ENCODE measurements at regions not wholly inside any gene's neighbourhood (a gene's known extent, or its start where the extent isn't known, plus 50 kb on each side); places are given as distances from the start of the nearest gene placed in this dataset.

DNA sequence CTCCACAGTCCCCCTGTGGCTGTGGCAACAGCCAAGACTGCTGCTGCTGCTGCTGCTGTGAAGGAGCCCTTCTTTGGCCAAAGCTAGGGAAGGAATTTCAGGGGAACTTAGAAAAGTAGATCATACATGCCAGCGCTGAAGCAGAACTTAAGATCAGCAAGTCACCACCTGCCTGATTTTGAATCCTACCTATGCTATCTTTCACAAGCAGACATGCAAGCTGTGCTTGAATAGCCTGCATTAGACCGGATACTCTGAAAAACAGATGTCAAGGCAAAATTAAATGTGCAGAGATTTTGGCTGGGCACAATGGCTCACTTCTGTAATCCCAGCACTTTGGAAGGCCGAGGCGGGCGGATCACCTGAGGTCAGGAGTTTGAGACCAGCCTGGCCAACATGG lies 99.3 kb upstream of the ZNF366 start:
- Histone ChIP-seq H3K36me3 (ENCODE audit: control insufficient read depth, low read length) (no peaks in the 10 kb centered on the region), H3K4me1 (ENCODE audit: control insufficient read depth, low read length) (no peaks in the 10 kb centered on the region), H3K9me3 (ENCODE audit: control insufficient read depth, insufficient read depth, low read length) (no peaks in the 10 kb centered on the region), H3K4me3 (ENCODE audit: low read length) (no peak overlapping the region), H3K27me3 (ENCODE audit: control insufficient read depth, low read length) (0 out of 2 replicates have a peak, but pooled peaks cover 2% of the 10 kb centered on the region), H3K27ac (ENCODE audit: low read depth, low read length) (no peak overlapping the region), H3F3A (ENCODE audit: control insufficient read depth, insufficient read depth) (no peaks in the 10 kb centered on the region), H3K9me2 (replicated peaks; ENCODE audit: control insufficient read depth, low read length) (no peaks in the 10 kb centered on the region), H4K20me1 (ENCODE audit: control insufficient read depth, insufficient read depth, low read depth, low read length) (no peaks in the 10 kb centered on the region), H3K79me2 (ENCODE audit: control insufficient read depth, low read length) (no peaks in the 10 kb centered on the region), H3K4me2 (ENCODE audit: low read length) (no peak overlapping the region)
- TF ChIP-seq, protein P1, sequence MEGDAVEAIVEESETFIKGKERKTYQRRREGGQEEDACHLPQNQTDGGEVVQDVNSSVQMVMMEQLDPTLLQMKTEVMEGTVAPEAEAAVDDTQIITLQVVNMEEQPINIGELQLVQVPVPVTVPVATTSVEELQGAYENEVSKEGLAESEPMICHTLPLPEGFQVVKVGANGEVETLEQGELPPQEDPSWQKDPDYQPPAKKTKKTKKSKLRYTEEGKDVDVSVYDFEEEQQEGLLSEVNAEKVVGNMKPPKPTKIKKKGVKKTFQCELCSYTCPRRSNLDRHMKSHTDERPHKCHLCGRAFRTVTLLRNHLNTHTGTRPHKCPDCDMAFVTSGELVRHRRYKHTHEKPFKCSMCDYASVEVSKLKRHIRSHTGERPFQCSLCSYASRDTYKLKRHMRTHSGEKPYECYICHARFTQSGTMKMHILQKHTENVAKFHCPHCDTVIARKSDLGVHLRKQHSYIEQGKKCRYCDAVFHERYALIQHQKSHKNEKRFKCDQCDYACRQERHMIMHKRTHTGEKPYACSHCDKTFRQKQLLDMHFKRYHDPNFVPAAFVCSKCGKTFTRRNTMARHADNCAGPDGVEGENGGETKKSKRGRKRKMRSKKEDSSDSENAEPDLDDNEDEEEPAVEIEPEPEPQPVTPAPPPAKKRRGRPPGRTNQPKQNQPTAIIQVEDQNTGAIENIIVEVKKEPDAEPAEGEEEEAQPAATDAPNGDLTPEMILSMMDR (IDR thresholded peaks at IDR 0.05; ENCODE audit: low read depth, low read length, poor library complexity, severe bottlenecking): no peak
- no peak for TF ChIP-seq EZH2phosphoT487 (IDR thresholded peaks at IDR 0.05; ENCODE audit: borderline replicate concordance, low read length)

DNA sequence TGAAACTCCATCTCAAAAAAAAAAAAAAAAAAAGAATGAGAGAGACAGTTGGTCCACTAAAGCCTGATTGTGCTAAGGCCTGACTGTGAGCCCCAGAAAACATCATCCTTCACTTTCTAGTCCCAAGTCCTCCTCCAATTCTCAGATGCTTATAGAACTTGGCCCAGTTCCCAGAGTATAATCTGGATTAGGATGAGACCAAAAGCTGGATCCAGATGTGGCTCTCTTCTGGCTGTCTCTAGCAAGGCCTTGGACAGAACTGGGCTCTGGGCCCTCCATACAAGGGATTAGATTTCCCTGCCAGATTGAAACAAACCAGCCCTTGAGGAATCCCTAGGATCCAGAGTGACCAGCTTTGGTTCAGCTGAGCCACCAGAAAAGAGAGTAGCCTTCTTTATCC lies 98.4 kb upstream of the ZNF366 start:
- H3K27ac ChIP-seq (ENCODE audit: low read depth, low read length): no peak overlapping the region
- H3K27me3 ChIP-seq (ENCODE audit: control insufficient read depth, low read length): 0 out of 2 replicates have a peak, but pooled peaks cover 2% of the 10 kb centered on the region
- no peaks in the 10 kb centered on the region for H3K36me3 ChIP-seq (ENCODE audit: control insufficient read depth, low read length)
- H3K79me2 ChIP-seq (ENCODE audit: control insufficient read depth, low read length): no peaks in the 10 kb centered on the region
- H4K20me1 ChIP-seq (ENCODE audit: control insufficient read depth, insufficient read depth, low read depth, low read length): no peaks in the 10 kb centered on the region
- H3K9me3 ChIP-seq (ENCODE audit: control insufficient read depth, insufficient read depth, low read length): no peaks in the 10 kb centered on the region
- no peaks in the 10 kb centered on the region for H3F3A ChIP-seq (ENCODE audit: control insufficient read depth, insufficient read depth)
- H3K4me2 ChIP-seq (ENCODE audit: low read length): no peak overlapping the region
- no peak overlapping the region for H3K4me3 ChIP-seq (ENCODE audit: low read length)
- no peaks in the 10 kb centered on the region for H3K4me1 ChIP-seq (ENCODE audit: control insufficient read depth, low read length)
- H3K9me2 ChIP-seq (replicated peaks; ENCODE audit: control insufficient read depth, low read length): no peaks in the 10 kb centered on the region
- TF ChIP-seq, protein P1 (IDR thresholded peaks at IDR 0.05; ENCODE audit: low read depth, low read length, poor library complexity, severe bottlenecking): no peak
- TF ChIP-seq EZH2phosphoT487 (IDR thresholded peaks at IDR 0.05; ENCODE audit: borderline replicate concordance, low read length): no peak

DNA sequence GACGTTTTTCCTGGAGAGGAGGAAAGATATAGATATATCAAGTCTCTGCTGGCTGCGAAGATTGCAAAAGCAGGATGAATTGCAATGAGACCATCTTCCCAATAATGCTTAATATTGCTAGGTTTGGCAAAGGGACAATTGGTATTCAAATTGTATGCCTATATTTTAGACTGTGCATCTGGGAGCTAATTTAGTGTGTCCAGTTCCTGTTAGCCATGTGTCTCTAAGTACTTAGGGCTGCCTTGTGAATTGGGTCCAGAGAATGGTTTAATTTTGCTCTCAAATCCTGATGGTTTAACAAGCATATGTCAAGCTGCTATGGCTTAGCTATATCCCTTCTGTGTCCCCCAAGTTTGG lies 97.6 kb upstream of the ZNF366 start:
- Histone ChIP-seq H3K9me3 (ENCODE audit: control insufficient read depth, insufficient read depth, low read length) (no peaks in the 10 kb centered on the region; the same call in 1 of the 2 replicates), H3K4me3 (ENCODE audit: low read length) (no peak overlapping the region), H3K36me3 (ENCODE audit: control insufficient read depth, low read length) (no peaks in the 10 kb centered on the region), H3K27ac (ENCODE audit: low read depth, low read length) (no peak overlapping the region), H3K4me1 (ENCODE audit: control insufficient read depth, low read length) (no peaks in the 10 kb centered on the region), H3K4me2 (ENCODE audit: low read length) (no peak overlapping the region), H3K9me2 (replicated peaks; ENCODE audit: control insufficient read depth, low read length) (no peaks in the 10 kb centered on the region), H4K20me1 (ENCODE audit: control insufficient read depth, insufficient read depth, low read depth, low read length) (no peaks in the 10 kb centered on the region), H3F3A (ENCODE audit: control insufficient read depth, insufficient read depth) (no peaks in the 10 kb centered on the region), H3K79me2 (ENCODE audit: control insufficient read depth, low read length) (no peaks in the 10 kb centered on the region), H3K27me3 (ENCODE audit: control insufficient read depth, low read length) (0 out of 2 replicates have a peak, but pooled peaks cover 2% of the 10 kb centered on the region)
- TF ChIP-seq, protein P1 (IDR thresholded peaks at IDR 0.05; ENCODE audit: low read depth, low read length, poor library complexity, severe bottlenecking): no peak
- no peak for TF ChIP-seq EZH2phosphoT487 (IDR thresholded peaks at IDR 0.05; ENCODE audit: borderline replicate concordance, low read length)
